GM12865 (cell line): ENCODE measurements at regions not wholly inside any gene's neighbourhood (a gene's known extent, or its start where the extent isn't known, plus 50 kb on each side); places are given as distances from the start of the nearest gene placed in this dataset.
"Not testable (repeated sequence)": the region's sequence is repeated elsewhere in the genome, so short reads cannot be mapped to it uniquely, and the experiment has no call there.

Source experiments
- DNase-seq: peaks from one replicate; pipeline ENCODE4 v3.0.0; 2010; ENCODE audit warnings: low read depth
- H3K4me3 ChIP-seq: 2 replicates; pipeline ENCODE4 v1.5.1; 2011; ENCODE audit warnings: mild to moderate bottlenecking, low read depth, low read length, control low read depth
- TF ChIP-seq, protein P1 (sequence below): IDR thresholded peaks from 2 replicates; pipeline ENCODE4 v1.5.1; 2011; ENCODE audit warnings: low read length, control low read depth, low read depth, inconsistent platforms; ENCODE audit not compliant: insufficient read depth; ENCODE audit errors: missing control alignments

DNA sequence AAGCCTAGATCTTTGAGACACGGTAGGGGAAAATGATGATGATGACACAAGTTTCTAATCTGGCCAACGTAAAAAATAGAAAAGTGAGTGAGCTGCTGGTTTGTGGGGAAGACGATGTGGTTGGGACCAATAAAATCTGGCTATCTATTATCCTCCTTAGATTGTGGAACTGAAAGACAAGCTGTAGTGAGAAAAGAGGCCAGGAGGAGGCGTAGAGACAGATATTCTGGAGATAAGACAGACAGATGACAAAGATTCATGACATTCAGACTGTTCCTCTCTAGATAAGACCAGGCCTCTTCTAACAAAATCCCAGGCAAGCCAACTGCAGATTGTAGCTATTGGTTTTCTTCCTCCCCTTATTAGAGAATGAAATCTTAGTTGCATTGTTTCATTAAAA lies 376.3 kb upstream of the UBE2E3 start:
- DNase-seq = peak; percentile 31
- H3K4me3 ChIP-seq = no peak overlapping the region
- TF ChIP-seq, protein P1, sequence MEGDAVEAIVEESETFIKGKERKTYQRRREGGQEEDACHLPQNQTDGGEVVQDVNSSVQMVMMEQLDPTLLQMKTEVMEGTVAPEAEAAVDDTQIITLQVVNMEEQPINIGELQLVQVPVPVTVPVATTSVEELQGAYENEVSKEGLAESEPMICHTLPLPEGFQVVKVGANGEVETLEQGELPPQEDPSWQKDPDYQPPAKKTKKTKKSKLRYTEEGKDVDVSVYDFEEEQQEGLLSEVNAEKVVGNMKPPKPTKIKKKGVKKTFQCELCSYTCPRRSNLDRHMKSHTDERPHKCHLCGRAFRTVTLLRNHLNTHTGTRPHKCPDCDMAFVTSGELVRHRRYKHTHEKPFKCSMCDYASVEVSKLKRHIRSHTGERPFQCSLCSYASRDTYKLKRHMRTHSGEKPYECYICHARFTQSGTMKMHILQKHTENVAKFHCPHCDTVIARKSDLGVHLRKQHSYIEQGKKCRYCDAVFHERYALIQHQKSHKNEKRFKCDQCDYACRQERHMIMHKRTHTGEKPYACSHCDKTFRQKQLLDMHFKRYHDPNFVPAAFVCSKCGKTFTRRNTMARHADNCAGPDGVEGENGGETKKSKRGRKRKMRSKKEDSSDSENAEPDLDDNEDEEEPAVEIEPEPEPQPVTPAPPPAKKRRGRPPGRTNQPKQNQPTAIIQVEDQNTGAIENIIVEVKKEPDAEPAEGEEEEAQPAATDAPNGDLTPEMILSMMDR = peak; percentile 40

DNA sequence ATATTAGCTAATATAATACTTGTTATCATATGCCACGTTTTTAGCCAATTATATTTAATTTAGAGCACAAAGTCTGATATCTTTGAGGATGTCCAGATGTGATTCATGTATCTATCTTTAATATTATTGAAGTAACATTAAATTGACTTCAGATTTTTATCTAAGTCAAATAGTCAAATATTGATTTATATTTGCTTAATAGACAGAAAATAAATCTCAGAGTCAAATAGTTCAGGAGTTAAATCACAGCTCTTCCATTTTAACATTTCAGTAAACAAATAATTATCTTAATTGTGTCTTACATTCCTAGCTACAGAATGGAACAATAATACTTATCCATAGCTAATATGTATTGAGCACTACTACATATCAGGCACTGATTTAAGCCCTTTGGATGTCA lies 379.4 kb upstream of the UBE2E3 start:
- DNase-seq = no peak
- no peak overlapping the region for H3K4me3 ChIP-seq
- TF ChIP-seq, protein P1 = no peak

DNA sequence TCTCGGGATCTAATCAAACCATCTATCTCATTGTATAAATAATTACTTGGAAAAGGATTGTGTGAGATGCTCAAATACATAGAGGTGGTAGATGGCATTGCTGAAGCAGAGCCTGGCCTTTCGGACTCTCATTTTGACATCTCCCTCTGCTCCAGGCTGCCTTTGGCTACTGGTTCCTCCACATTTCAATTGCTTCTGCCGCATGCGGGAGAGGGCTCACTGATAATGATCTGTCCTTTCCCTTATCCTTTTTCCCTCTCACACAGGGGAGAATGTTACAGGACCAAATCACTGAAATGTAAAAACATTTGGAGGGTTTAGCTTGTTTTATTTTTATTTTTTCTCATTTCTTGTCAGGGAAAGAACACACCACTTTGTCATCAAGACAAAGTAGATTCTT lies 380.6 kb upstream of the UBE2E3 start:
- no peak for DNase-seq
- TF ChIP-seq, protein P1 = no peak

DNA sequence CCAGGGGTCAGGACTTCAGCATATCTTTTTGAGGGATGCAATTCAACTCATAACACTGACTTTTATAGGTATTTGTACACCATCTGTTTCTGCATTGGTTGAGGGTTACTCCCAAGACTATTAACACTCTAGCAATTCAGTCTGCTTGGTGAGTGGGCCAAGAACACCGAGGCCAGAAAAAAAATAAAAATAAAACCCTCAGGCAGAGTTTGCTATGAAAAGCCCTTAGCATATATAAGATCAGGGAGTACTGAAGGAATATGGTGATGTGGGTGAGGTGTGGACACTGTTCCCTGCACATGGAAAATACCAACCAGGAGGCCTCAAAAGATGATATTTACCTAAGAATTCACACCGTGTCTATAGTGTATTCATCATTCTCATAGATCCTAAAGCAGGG lies 383.2 kb upstream of the UBE2E3 start:
- TF ChIP-seq, protein P1 = no peak
- DNase-seq = no peak

More for the DNA sequence above, 380.6 kb upstream of the UBE2E3 start:
- H3K4me3 ChIP-seq = no peak overlapping the region

DNA sequence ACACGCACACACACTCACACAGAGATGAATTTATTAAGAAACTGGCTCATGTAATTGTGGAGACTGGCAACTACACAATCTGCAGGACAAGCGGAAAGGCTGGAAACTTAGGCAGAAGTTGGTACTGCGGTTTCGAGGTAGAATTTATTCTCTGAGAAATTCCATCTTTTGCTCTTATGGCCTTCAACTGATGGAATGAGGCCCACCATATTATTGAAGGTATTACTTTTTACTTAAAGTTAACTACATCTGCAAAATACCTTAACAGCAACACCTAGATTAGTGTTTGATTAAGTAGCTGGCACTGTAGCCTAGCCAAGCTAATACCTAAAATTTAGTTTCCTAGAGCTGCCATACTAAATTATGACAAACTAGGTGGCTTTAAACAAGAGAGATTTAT lies 384.0 kb upstream of the UBE2E3 start:
- TF ChIP-seq, protein P1 = no peak
- no peak for DNase-seq
- H3K4me3 ChIP-seq = no peak overlapping the region

More for the DNA sequence above, 383.2 kb upstream of the UBE2E3 start:
- H3K4me3 ChIP-seq = no peak overlapping the region

DNA sequence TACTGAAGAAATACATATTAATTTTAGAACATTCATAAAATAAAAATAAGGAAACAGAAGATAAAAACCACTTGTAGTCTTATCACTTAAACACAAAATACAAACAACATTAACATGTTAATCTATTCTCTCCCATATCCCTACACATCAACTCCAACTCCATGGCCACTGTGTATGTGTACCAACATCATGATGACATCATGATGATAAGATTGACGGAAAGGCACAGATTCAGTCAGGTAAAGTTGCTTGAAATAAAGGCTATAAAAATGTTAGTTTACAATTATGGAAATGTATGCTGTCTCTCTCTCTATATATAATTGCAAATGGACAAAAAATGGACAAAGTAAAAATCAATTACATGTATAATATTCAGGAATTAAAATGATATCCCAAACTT lies 388.5 kb upstream of the UBE2E3 start:
- no peak overlapping the region for H3K4me3 ChIP-seq
- no peak for DNase-seq
- TF ChIP-seq, protein P1 = no peak

DNA sequence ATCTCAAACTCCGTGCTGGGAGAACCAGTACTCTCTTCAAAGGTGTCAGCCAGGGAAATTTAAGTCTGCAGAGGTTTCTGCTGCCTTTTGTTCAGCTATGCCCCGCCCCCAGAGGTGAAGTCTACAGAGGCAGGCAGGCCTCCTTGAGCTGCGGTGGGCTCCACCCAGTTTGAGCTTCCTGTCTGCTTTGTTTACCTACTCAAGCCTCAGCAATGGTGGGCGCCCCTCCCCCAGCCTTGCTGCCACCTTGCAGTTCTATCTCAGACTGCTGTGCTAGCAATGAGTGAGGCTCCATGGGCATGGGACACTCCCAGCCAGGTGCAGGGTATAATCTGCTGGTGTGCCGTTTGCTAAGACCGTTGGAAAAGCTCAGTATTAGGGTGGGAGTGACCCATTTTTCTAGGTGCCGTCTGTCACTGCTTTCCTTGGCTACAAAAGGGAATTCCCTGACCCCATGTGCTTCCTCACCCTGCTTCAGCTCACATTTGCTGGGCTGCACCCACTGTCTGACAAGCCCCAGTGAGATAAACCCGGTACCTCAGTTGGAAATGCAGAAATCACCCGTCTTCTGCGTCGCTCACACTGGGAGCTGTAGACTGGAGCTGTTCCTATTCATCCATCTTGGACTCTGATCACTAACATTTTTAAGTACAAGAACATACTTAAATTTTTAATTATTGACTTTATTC lies 389.2 kb upstream of the UBE2E3 start:
- H3K4me3 ChIP-seq = not testable (repeated sequence)
- DNase-seq = peak; percentile 19
